ENCODE measurements at regions not wholly inside any gene's neighbourhood (a gene's known extent, or its start where the extent isn't known, plus 50 kb on each side); places are given as distances from the start of the nearest gene placed in this dataset.

GRCh38 chr14:84533181-84533725 lies 996.7 kb upstream of the FLRT2 start:
- no peaks in the 10 kb centered on the region for H3K27me3 Mint-ChIP-seq (ENCODE audit: low read depth)
- CTCF ChIA-PET, result no interaction called here

GRCh38 chr14:84533791-84534190 lies 996.2 kb upstream of the FLRT2 start:
- no peak for DNase-seq (ENCODE audit: low spot score)
- Mint-ChIP-seq H3K27ac (no peak overlapping the region), H3K36me3 (no peaks in the 10 kb centered on the region), H3K9me3 (no peaks in the 10 kb centered on the region), H3K27me3 (ENCODE audit: low read depth) (no peaks in the 10 kb centered on the region), H3K4me1 (peaks cover 24% of the 10 kb centered on the region), H3K4me3 (no peak overlapping the region)
- CTCF ChIA-PET, result no interaction called here
- TF ChIP-seq PRRX2 (CRISPR knock-in tag; IDR thresholded peaks at IDR 0.05) (no peak), ETV6 (CRISPR knock-in tag; IDR thresholded peaks at IDR 0.05) (no peak), ZMAT4 (CRISPR knock-in tag; IDR thresholded peaks at IDR 0.05) (no peak), ZNF423 (CRISPR knock-in tag; IDR thresholded peaks at IDR 0.05) (no peak), TEAD4 (CRISPR knock-in tag; IDR thresholded peaks at IDR 0.05) (no peak), PRDM15 (CRISPR knock-in tag; IDR thresholded peaks at IDR 0.05) (no peak), FOXP4 (CRISPR knock-in tag; IDR thresholded peaks at IDR 0.05) (no peak), GRHL2 (CRISPR knock-in tag; IDR thresholded peaks at IDR 0.05; ENCODE audit: insufficient replicate concordance, severe bottlenecking) (no peak), GTF2I (CRISPR knock-in tag; conservative IDR thresholded peaks at IDR 0.05) (no peak), ZNF263 (CRISPR knock-in tag; IDR thresholded peaks at IDR 0.05; ENCODE audit: low read depth) (no peak)
- POLR2A ChIA-PET, result no interaction called here
- ATAC-seq, result no peak

More at GRCh38 chr14:84533181-84533725, 996.7 kb upstream of the FLRT2 start:
- peaks cover 24% of the 10 kb centered on the region for H3K4me1 Mint-ChIP-seq
- TF ChIP-seq ZMAT4 (CRISPR knock-in tag; IDR thresholded peaks at IDR 0.05) (no peak), ZNF232 (CRISPR knock-in tag; IDR thresholded peaks at IDR 0.05) (no peak)
- no peaks in the 10 kb centered on the region for H3K36me3 Mint-ChIP-seq
- no peak for ATAC-seq
- no peaks in the 10 kb centered on the region for H3K9me3 Mint-ChIP-seq
- no peak for DNase-seq (ENCODE audit: low spot score)
- H3K27ac Mint-ChIP-seq, result no peak overlapping the region
- H3K4me3 Mint-ChIP-seq, result no peak overlapping the region
- POLR2A ChIA-PET, result no interaction called here

- peaks cover 24% of the 10 kb centered on the region for H3K4me1 Mint-ChIP-seq
- ATAC-seq, result no peak
- no peaks in the 10 kb centered on the region for H3K27me3 Mint-ChIP-seq (ENCODE audit: low read depth)
- no peak for DNase-seq (ENCODE audit: low spot score)
- CTCF ChIA-PET, result no interaction called here
- H3K4me3 Mint-ChIP-seq, result no peak overlapping the region
- no peaks in the 10 kb centered on the region for H3K36me3 Mint-ChIP-seq
- H3K27ac Mint-ChIP-seq, result no peak overlapping the region
- no peaks in the 10 kb centered on the region for H3K9me3 Mint-ChIP-seq
- POLR2A ChIA-PET, result no interaction called here
- no peak for TF ChIP-seq FOXK1 (CRISPR knock-in tag; IDR thresholded peaks at IDR 0.05)
- TF ChIP-seq OVOL2 (CRISPR knock-in tag; IDR thresholded peaks at IDR 0.05; ENCODE audit: borderline replicate concordance), result no peak
- TF ChIP-seq ZNF512 (CRISPR knock-in tag; IDR thresholded peaks at IDR 0.05; ENCODE audit: borderline replicate concordance), result no peak
- no peak for TF ChIP-seq ZBTB21 (CRISPR knock-in tag; IDR thresholded peaks at IDR 0.05; ENCODE audit: borderline replicate concordance)
- TF ChIP-seq E2F5 (CRISPR knock-in tag; IDR thresholded peaks at IDR 0.05), result no peak
- TF ChIP-seq PREB (CRISPR knock-in tag; IDR thresholded peaks at IDR 0.05; ENCODE audit: borderline replicate concordance), result no peak
- TF ChIP-seq JAZF1 (CRISPR knock-in tag; IDR thresholded peaks at IDR 0.05), result no peak
- TF ChIP-seq GTF2I (CRISPR knock-in tag; conservative IDR thresholded peaks at IDR 0.05), result no peak
These were observed 994.5 kb upstream of the FLRT2 start for GRCh38 chr14:84535484-84535883.

Data from WTC11 (cell line).